ENCODE measurements at regions not wholly inside any gene's neighbourhood (a gene's known extent, or its start where the extent isn't known, plus 50 kb on each side); places are given as distances from the start of the nearest gene placed in this dataset.

- TF ChIP-seq CTCF (IDR thresholded peaks at IDR 0.05) = no peak
- Histone ChIP-seq H3K9me3 (no peaks in the 10 kb centered on the region), H3K36me3 (no peaks in the 10 kb centered on the region), H3K27me3 (no peaks in the 10 kb centered on the region), H3K27ac (no peak overlapping the region), H3K4me3 (no peak overlapping the region), H3K4me1 (no peaks in the 10 kb centered on the region)
- intact Hi-C loops (cut with DNase I) = no loop called here
- no peak for DNase-seq (ENCODE audit: low spot score in 2 of 2)
These were observed 107.3 kb downstream of the OR2K2 start for GRCh38 chr9:111222757-111223156.

- intact Hi-C loops (cut with DNase I) = no loop called here
- no peaks in the 10 kb centered on the region for H3K9me3 ChIP-seq
- H3K4me3 ChIP-seq = no peak overlapping the region
- no peaks in the 10 kb centered on the region for H3K36me3 ChIP-seq
- no peaks in the 10 kb centered on the region for H3K4me1 ChIP-seq
- no peaks in the 10 kb centered on the region for H3K27me3 ChIP-seq
- H3K27ac ChIP-seq = no peak overlapping the region
- TF ChIP-seq CTCF (IDR thresholded peaks at IDR 0.05) = no peak
- DNase-seq (ENCODE audit: low spot score in 2 of 2) = no peak
These were observed 117.2 kb downstream of the OR2K2 start for GRCh38 chr9:111212874-111213273.

GRCh38 chr9:111198936-111199335 is 131.1 kb downstream of the OR2K2 start:
- Histone ChIP-seq H3K27me3 (no peaks in the 10 kb centered on the region), H3K4me1 (no peaks in the 10 kb centered on the region)
- TF ChIP-seq CTCF (IDR thresholded peaks at IDR 0.05) = no peak

DNA sequence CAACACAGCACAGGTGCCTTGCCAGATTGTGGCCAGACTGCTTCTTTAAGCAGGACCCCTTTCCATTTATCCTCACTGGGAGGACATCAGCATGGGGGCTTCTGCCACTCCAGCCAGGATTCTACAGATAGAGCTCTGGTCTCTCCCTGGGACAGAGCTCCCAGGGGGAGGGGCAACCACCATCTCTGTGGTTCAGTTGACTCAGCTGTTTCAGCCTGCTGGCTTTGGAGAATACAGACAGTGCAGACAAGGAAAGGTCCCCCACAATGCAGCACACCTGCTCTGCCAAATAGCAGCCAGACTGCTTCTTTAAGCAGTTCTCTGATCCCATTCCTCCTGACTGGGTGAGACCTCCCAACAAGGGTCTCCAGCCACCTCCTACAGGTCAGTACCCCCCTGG is 132.8 kb downstream of the OR2K2 start:
- TF ChIP-seq CTCF (IDR thresholded peaks at IDR 0.05) = no peak
- intact Hi-C loops (cut with DNase I) = no loop called here

More at GRCh38 chr9:111198936-111199335, 131.1 kb downstream of the OR2K2 start:
- intact Hi-C loops (cut with DNase I) = no loop called here
- peaks cover 7 to 11% of the 10 kb centered on the region in 2 donors for H3K9me3 ChIP-seq
- no peak for DNase-seq (ENCODE audit: low spot score in 2 of 2)
- H3K27ac ChIP-seq = no peak overlapping the region
- no peaks in the 10 kb centered on the region for H3K36me3 ChIP-seq
- H3K4me3 ChIP-seq = no peak overlapping the region

DNA sequence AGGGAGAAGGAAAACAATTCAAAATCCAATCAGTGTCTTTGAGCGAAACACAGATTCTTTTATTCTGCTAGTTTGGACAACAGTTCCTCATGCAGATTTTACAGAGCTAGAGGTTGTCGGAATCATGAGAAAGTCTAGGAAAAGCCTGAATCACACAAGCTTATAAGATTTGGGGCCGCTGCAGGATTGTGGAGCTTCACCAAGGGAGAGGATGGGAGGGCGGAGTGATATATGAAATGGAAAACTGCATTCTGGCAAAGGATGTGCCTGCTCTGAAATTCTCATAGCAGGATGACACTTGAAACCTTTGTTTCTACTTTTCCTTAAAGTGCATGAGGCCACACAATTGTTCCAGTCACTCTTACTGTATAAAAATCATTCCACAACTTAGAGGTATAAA is 134.3 kb downstream of the OR2K2 start:
- intact Hi-C loops (cut with DNase I) = no loop called here
- no peak overlapping the region for H3K4me3 ChIP-seq
- H3K36me3 ChIP-seq = no peaks in the 10 kb centered on the region
- DNase-seq (ENCODE audit: low spot score in 2 of 2) = no peak
- TF ChIP-seq CTCF (IDR thresholded peaks at IDR 0.05) = no peak
- H3K27me3 ChIP-seq = no peaks in the 10 kb centered on the region
- no peak overlapping the region for H3K27ac ChIP-seq
- H3K9me3 ChIP-seq = peaks cover 0 to 11% of the 10 kb centered on the region in 2 donors
- H3K4me1 ChIP-seq = no peaks in the 10 kb centered on the region

More for the DNA sequence above, 132.8 kb downstream of the OR2K2 start:
- H3K9me3 ChIP-seq = peaks cover 0 to 11% of the 10 kb centered on the region in 2 donors
- no peaks in the 10 kb centered on the region for H3K36me3 ChIP-seq
- no peak overlapping the region for H3K27ac ChIP-seq
- H3K4me1 ChIP-seq = no peaks in the 10 kb centered on the region
- H3K27me3 ChIP-seq = no peaks in the 10 kb centered on the region
- DNase-seq (ENCODE audit: low spot score in 2 of 2) = no peak
- H3K4me3 ChIP-seq = no peak overlapping the region

DNA sequence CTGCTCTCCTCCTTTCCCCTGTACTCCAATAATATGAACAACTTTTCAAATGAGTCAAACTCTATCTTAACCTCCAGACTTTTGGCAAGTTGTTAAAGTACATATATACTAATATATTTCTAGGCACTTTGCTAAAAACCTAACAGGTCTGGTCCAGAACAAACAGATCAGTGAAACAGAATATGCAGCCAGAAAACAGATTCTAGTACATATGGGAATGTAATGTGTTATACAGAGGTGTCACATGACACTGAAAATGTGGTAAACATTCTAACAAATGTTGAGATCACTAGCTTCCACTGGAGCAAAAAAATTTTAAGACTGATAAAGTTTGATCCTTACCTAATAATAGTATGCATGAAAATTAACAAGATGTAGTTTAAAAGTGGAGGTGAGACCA is 136.9 kb downstream of the OR2K2 start:
- Histone ChIP-seq H3K9me3 (no peaks in the 10 kb centered on the region), H3K27me3 (no peaks in the 10 kb centered on the region), H3K27ac (no peak overlapping the region), H3K4me3 (no peak overlapping the region), H3K4me1 (no peaks in the 10 kb centered on the region), H3K36me3 (no peaks in the 10 kb centered on the region)
- no peak for TF ChIP-seq CTCF (IDR thresholded peaks at IDR 0.05)
- intact Hi-C loops (cut with DNase I) = no loop called here
- no peak for DNase-seq (ENCODE audit: low spot score in 2 of 2)

Measured in ascending aorta (tissue), 2 donors.